ENCODE measurements at regions not wholly inside any gene's neighbourhood (a gene's known extent, or its start where the extent isn't known, plus 50 kb on each side); places are given as distances from the start of the nearest gene placed in this dataset.

GRCh38 chr6:99816795-99817194 is 177.2 kb downstream of the MCHR2 start:
- Histone ChIP-seq H3K56ac (ENCODE audit: insufficient read length, low read depth, low read length) (no peak overlapping the region), H3K14ac (ENCODE audit: insufficient read depth, low read length) (no peak overlapping the region), H3K79me2 (ENCODE audit: insufficient read depth, low read length) (no peaks in the 10 kb centered on the region), H3K4me1 (ENCODE audit: insufficient read depth, low read length) (no peaks in the 10 kb centered on the region), H3K23me2 (ENCODE audit: insufficient read length, low read depth, low read length, poor library complexity, severe bottlenecking) (no peaks in the 10 kb centered on the region), H3K4ac (ENCODE audit: low read depth, low read length) (no peak overlapping the region), H3T11ph (ENCODE audit: low read length) (no peak overlapping the region), H2BK20ac (ENCODE audit: low read depth, low read length, poor library complexity, severe bottlenecking) (no peak overlapping the region), H3K4me2 (ENCODE audit: insufficient read depth, insufficient read length, low read length) (no peak overlapping the region), H2AK5ac (ENCODE audit: insufficient read length, low read length) (no peak overlapping the region), H2BK5ac (ENCODE audit: insufficient read length, low read length) (no peak overlapping the region), H4K8ac (replicated peaks; ENCODE audit: insufficient read length, low read depth, low read length) (no peak overlapping the region), H3K18ac (ENCODE audit: insufficient read length, low read depth, low read length) (no peak overlapping the region), H3K79me1 (ENCODE audit: insufficient read depth, low read depth, low read length, poor library complexity, severe bottlenecking) (no peaks in the 10 kb centered on the region), H4K5ac (ENCODE audit: insufficient read length, low read depth, low read length) (no peak overlapping the region), H3K9me3 (ENCODE audit: control insufficient read depth, low read depth, low read length) (no peaks in the 10 kb centered on the region), H2BK12ac (ENCODE audit: insufficient read length, low read depth, low read length) (no peak overlapping the region), H4K91ac (ENCODE audit: insufficient read length, low read depth, low read length) (no peak overlapping the region), H3K23ac (ENCODE audit: insufficient read length, low read depth, low read length) (no peak overlapping the region), H2BK15ac (ENCODE audit: low read depth, low read length) (no peak overlapping the region), H2AFZ (ENCODE audit: low read length) (no peak overlapping the region), H4K20me1 (ENCODE audit: control insufficient read depth, insufficient read depth, insufficient read length) (no peaks in the 10 kb centered on the region), H2BK120ac (ENCODE audit: low read depth, low read length, poor library complexity, severe bottlenecking) (no peak overlapping the region), H3K27ac (ENCODE audit: insufficient read length, low read depth, low read length) (no peak overlapping the region), H3K27me3 (ENCODE audit: insufficient read depth, low read length) (no peaks in the 10 kb centered on the region), H3K9ac (ENCODE audit: extremely low read depth, insufficient read length, low read length) (no peak overlapping the region)
- Mint-ChIP-seq H3K27ac (no peak overlapping the region), H3K9me3 (no peaks in the 10 kb centered on the region), H3K4me3 (no peak overlapping the region), H3K4me1 (peaks cover 13 to 14% of the 10 kb centered on the region in 2 experiments), H3K27me3 (ENCODE audit: low read depth) (no peaks in the 10 kb centered on the region; the same call in 1 of the 2 replicates), H3K36me3 (ENCODE audit: insufficient read depth in 1 of 3, low read depth in 3 of 3) (no peaks in the 10 kb centered on the region; a peak in 1 of 7 replicates)
- no peak for DNase-seq
- no peak for TF ChIP-seq CTCF (conservative IDR thresholded peaks at IDR 0.05)
- WGBS (ENCODE audit: extremely low coverage, insufficient read length, low lambda C conversion rate): no CpG with 5 or more reads among the region's 5 CpGs

All from H9 (cell line).